GM21515 (cell line): ENCODE measurements at regions not wholly inside any gene's neighbourhood (a gene's known extent, or its start where the extent isn't known, plus 50 kb on each side); places are given as distances from the start of the nearest gene placed in this dataset.
A peak's percentile ranks its signal among the peaks of the same experiment; 100 is the strongest.
"Not testable (repeated sequence)": the region's sequence is repeated elsewhere in the genome, so short reads cannot be mapped to it uniquely, and the experiment has no call there.

Source experiments
- ATAC-seq: cut with Tn5 transposase; IDR thresholded peaks from one replicate; pipeline ENCODE4 v1.9.1; 2021; ENCODE audit not compliant: unreplicated experiment

DNA sequence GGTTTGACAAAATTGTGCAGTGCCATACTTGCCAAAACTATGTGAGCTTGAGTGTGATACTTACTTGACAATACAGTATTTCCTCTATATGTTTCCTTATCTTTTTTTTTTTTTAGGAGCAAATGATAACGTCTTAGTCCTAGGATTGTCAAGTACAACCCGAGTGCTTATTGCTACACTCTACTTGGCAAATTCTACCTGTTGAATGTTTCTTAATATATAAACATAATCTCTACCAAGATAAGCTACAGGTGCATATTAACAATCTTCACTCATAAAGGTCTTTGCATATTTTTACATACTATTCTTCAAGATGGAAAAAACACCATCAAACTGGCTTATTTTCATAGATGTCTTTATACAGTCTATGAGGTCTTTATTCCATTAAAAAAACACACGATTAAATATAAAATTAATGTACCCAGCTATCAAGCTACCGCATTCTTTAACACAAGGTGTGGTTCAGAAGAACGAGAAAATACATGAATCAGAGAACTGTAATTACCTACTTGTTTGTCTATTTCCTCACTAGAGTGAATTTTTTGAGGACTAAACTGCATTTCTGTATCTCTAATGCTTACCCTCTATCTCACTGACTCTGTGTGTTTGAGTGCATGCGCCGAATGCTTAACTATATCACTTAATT is 76.1 kb upstream of the PDSS1 start:
- ATAC-seq, result no peak

DNA sequence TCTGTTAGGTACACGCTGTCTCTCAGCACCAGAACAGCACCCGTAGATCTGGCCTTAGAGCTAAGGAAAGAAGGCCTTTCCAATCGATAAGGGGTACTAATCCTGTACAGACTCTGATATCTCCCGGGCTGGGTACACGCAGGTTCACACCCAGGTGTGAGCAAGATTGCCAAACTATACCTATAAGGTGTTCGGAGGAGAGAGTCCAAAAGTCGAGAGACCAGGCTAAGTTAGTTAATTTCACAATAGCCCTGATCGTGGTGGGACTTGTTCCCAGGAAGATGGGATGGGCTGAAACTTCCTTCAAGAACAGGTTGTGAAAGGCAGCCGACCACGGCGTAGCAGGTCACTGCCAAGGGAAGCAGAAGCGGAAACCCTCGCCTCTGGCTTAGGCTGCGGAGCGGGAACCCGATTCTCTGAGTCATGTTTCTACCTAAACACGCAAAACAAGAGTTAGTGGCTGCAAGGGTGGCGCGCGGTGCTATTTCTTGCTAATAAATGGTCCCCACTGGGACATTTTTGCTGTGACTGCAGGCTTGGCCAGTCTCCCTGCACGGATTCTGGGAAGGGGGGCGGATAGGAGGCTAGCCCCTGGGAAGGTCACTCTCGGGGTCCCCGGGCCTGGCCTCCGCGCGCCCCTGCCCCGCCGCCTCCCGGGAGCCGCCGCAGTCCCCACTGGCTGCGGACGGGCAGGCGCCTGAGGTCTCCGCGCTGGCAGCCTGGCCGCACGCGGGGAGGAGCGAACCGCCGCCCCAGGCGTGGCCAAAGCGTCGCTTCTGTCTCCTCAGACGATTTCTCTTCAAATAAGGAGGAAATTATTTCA is 75.4 kb upstream of the PDSS1 start:
- peak; percentile 70 for ATAC-seq

DNA sequence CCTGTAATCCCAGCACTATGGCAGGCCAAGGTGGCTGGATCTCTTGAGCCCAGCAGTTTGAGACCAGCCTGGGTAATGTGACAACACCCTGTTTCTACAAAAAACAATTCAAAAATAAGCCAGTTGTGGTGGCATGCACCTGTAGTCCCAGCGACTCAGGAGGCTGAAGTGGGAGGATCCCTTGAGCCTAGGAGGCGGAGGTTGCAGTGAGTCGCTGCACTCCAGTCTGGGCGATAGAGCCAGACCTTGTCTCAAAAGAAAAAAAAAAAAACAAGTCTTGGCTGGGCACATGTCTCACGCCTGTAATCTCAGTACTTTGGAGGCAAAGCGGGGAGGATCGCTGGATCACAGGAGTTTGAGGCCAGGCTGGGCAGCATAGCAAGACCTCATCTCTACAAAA is 74.6 kb upstream of the PDSS1 start:
- no peak for ATAC-seq

DNA sequence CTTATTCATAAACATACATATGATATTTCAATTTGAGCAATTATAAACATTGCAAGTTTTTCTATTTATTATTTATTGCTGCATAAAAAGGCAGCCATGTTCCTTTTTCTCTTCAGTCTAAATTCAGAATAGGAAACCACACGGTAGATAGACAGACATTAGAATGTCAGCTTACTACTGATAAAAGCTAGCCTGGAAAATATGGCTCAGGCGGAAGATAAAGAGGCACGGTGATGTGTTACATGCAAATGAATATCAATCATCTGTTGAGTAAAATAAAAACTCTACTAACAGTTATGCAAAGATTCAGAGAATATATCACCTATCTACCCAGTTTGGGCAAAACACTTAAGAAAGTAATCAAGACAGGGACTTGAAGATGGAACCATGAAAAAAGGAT is 73.5 kb upstream of the PDSS1 start:
- ATAC-seq, result no peak

DNA sequence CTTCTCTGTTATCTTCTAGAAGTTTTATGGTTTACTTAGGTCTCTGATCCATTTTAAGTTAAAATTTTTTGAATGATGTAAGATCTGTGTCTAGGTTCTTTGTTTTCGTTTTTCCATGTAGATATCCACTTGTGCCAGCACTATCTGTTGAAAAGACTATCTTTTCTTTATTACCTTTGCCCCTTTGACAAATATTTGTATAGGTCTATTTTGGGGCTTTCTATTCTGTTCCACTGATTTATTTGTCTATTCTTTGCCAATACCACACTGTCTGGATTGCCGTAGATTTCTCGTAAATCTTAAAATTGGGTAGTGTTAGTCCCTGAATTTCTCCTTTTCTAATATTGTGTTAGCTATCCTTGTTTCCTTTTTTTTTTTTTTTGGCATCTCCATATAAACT is 71.4 kb upstream of the PDSS1 start:
- ATAC-seq, result no peak

DNA sequence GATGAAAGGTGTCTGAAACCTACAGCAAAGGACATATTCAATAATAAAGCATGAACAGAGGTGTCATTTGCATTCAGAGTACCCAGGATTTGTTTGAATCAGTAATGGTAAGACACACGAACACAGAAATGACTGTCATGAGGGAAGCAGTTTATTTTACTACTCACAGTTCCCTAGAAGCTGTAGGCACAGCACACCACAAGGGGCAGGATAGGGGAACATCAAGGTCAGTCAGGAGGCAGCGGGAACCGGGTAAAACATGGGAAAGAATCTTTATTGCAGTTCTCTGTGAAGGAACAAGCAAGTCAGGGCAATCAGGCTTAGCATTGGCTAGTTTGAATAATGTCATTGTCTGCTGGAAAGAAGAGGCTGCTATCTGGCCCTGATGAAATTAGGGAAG is 70.2 kb upstream of the PDSS1 start:
- no peak for ATAC-seq

DNA sequence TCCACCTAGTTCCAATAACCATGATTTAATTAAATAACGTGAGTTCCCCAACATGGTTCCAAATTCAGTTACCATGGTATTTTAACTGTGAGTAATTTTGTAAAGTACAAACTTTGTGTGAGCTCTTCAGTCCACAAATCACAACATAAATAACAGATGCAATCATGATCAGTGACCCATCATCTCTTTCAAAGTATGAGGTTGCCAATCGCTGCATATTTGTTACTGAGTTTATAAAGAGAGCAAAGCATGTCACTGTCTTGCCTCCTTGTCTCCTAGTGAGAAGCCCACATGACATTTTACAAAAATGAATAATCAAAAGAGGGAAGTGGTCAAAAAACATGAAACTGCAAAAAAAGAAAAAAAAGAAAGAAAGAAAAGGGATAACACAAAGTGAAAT is 69.1 kb upstream of the PDSS1 start:
- no peak for ATAC-seq

DNA sequence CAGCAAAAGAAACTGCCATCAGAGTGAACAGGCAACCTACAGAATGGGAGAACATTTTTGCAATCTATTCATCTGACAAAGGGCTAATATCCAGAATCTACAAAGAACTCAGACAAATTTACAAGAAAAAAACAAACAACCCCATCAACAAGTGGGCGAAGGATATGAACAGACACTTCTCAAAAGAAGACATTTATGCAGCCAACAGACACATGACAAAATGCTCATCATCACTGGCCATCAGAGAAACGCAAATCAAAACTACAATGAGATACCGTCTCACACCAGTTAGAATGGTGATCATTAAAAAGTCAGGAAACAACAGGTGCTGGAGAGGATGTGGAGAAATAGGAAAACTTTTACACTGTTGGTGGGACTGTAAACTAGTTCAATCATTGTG is 65.3 kb upstream of the PDSS1 start:
- ATAC-seq, result not testable (repeated sequence)

DNA sequence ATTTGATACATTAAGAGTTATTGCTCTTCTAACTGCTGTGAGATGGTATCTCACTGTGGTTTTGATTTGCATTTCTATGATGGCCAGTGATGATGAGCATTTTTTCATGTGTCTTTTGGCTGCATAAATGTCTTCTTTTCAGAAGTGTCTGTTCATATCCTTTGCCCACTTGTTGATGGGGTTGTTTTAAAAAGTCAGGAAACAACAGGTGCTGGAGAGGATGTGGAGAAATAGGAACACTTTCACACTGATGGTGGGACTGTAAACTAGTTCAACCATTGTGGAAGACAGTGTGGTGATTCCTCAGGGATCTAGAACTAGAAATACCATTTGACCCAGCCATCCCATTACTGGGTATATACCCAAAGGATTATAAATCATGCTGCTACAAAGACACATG is 63.4 kb upstream of the PDSS1 start:
- not testable (repeated sequence) for ATAC-seq

DNA sequence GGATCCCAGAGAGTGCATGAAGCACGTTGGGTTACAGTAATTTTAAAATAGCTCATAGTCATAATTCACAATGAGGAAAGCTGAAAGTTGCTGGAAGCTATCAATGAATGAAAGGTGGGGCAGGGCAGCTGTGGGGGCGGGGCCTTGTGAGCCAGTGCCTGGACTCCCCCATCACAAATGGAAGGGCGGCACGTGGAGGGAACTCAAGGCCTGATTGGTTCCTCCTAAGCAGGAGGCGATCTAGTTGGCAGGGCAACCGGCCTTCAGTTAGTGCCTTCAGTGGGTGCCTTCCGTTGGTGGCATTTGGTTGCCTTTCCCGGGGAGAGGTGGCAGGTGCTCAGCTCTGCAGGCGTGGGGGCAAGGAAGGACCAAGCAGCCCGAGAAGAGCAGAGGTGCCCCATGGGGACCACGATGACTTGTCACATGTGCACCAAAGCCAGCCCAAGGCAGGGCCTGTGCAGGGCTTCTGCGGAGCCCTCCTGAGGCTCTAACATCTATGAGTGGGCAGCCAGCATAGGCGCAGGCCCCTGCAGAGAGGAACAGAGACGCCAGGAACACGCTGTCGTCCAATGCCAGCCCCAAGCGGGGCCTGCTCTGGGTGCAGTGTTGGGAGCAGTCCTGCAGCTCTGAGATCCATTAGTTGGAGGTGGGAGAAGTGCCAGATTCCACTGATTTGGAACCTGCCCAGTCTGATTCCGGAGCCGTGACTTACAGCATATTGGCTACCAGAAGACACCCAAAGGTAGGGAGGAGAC is 59.8 kb upstream of the PDSS1 start:
- no peak for ATAC-seq

DNA sequence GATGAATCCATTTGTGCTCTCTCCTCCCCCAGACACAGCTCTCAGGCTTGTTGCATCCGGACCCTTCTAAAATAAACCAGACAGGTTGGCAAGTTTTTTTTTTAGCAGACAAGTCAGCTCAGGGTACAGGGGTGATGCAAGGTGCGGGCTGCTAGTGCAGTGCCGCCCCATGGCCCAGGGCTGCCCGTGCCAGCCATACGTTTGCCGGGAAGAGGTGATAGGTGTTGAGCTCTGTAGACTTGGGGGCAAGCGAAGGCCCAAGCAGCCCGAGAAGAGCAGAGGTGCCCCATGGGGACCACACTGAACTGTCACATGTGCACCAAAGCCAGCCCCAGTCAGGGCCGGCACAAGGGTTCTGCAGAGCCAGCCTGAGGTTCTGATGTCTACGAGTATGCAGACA is 57.1 kb upstream of the PDSS1 start:
- ATAC-seq, result no peak

DNA sequence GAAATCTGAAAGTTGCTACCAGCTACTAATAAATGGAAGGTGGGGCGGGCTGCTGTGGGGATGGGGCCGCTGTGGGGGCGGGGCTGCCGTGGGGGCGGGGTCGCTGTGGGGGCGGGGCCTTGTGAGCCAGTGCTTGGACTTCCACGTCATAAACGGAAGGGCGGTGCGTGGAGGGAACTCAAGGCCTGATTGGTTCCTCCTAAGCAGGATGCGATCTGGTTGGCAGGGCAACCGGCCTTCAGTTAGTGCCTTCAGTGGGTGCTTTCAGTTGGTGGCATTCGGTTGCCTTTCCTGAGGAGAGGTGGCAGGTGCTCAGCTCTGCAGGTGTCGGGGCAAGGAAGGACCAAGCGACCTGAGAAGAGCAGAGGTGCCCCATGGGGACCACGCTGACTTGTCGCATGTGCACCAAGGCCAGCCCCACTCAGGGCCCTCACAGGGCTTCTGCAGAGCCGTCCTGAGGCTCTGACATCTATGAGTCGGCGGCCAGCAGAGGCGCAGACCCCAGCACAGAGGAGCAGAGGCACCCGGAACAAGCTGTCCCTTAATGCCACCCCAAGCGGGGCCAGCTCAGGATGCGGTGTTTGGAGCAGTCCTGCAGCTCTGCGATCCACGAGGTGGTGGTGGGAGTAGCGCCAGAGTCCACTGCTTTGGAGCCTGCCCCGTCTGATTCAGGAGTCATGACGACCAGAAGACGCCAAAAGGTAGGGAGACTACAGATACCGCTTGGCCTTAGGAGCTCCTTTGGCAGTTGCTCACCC is 54.4 kb upstream of the PDSS1 start:
- ATAC-seq, result no peak

DNA sequence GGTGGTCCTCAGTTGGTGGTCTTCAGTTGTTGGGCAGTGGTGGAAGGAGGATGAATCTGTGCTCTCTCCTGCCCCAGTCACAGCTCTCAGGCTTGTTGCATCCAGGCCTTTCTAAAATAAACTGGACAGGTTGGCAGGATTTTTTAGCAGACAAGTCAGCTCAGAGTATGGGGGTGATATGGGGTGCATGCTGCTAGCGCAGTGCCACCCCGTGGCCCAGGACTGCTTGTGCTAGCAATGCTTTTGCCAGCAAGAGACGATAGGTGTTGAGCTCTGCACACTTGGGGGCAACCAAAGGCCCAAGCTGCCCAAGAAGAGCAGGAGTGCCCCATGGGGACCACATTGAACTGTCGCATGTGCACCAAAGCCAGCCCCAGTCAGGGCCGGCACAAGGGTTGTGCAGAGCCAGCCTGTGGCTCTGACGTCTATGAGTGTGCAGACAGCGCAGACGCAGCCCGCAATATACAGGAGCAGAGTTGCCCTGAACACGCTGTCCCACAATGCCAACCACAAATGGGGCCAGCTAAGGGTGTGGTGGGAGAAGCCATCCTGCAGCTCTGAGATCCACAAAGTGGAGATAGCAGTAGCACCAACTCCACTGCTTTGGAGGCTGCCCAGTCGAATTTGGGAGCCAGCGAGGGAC is 49.8 kb upstream of the PDSS1 start:
- ATAC-seq, result no peak
